Ishikawa (cell line): ENCODE measurements at regions not wholly inside any gene's neighbourhood (a gene's known extent, or its start where the extent isn't known, plus 50 kb on each side); places are given as distances from the start of the nearest gene placed in this dataset.

Source experiments
- CEBPB ChIP-seq: IDR thresholded peaks from 2 replicates; pipeline ENCODE4 v1.6.1; 2012
- CREB1 ChIP-seq: IDR thresholded peaks from 2 replicates; pipeline ENCODE4 v1.6.1; 2012; ENCODE audit warnings: low read depth
- EGR1 ChIP-seq: IDR thresholded peaks from 2 replicates; pipeline ENCODE4 v1.6.1; 2012
- EP300 ChIP-seq: IDR thresholded peaks from 2 replicates; pipeline ENCODE4 v1.6.1; 2012; ENCODE audit warnings: borderline replicate concordance
- FOXM1 ChIP-seq: IDR thresholded peaks from 2 replicates; pipeline ENCODE4 v1.6.1; 2012; ENCODE audit warnings: low read depth, borderline replicate concordance
- MAX ChIP-seq: IDR thresholded peaks from 2 replicates; pipeline ENCODE4 v1.6.1; 2012
- NFIC ChIP-seq: IDR thresholded peaks from 2 replicates; pipeline ENCODE4 v1.6.1; 2012
- RAD21 ChIP-seq: IDR thresholded peaks from 2 replicates; pipeline ENCODE4 v1.6.1; 2012; ENCODE audit warnings: low read depth
- REST ChIP-seq: IDR thresholded peaks from 2 replicates; pipeline ENCODE4 v1.6.1; 2012; ENCODE audit warnings: low read depth, mild to moderate bottlenecking
- TAF1 ChIP-seq: IDR thresholded peaks from 2 replicates; pipeline ENCODE4 v1.6.1; 2012; ENCODE audit warnings: low read depth, mild to moderate bottlenecking
- TCF12 ChIP-seq: IDR thresholded peaks from 2 replicates; pipeline ENCODE4 v1.6.1; 2012; ENCODE audit warnings: low read depth
- TEAD4 ChIP-seq: IDR thresholded peaks from 2 replicates; pipeline ENCODE4 v1.6.1; 2012
- USF1 ChIP-seq: IDR thresholded peaks from 2 replicates; pipeline ENCODE4 v1.6.1; 2012
- YY1 ChIP-seq: IDR thresholded peaks from 2 replicates; pipeline ENCODE4 v1.6.1; 2012; ENCODE audit warnings: low read depth
- ZBTB7A ChIP-seq: IDR thresholded peaks from 2 replicates; pipeline ENCODE4 v1.6.1; 2012; ENCODE audit warnings: low read depth

- TF ChIP-seq TCF12 (no peak), EP300 (no peak), TAF1 (no peak), TEAD4 (no peak), CEBPB (no peak), EGR1 (no peak), USF1 (no peak), MAX (no peak)
Measured at GRCh38 chr13:50417597-50417996, 402.4 kb downstream of the KCNRG start.

- no peak for TF ChIP-seq YY1
- no peak for TF ChIP-seq FOXM1
- TF ChIP-seq TAF1 = no peak
- TF ChIP-seq USF1 = no peak
- no peak for TF ChIP-seq ZBTB7A
- no peak for TF ChIP-seq EP300
- no peak for TF ChIP-seq CREB1
- TF ChIP-seq MAX = no peak
- no peak for TF ChIP-seq RAD21
- no peak for TF ChIP-seq EGR1
- TF ChIP-seq CEBPB = no peak
- no peak for TF ChIP-seq REST
- no peak for TF ChIP-seq TCF12
- TF ChIP-seq TEAD4 = no peak
- TF ChIP-seq NFIC = no peak
Measured at GRCh38 chr13:50419331-50419865, 404.2 kb downstream of the KCNRG start.

GRCh38 chr13:50419896-50420295, 404.7 kb downstream of the KCNRG start:
- TF ChIP-seq MAX = no peak
- no peak for TF ChIP-seq EGR1
- no peak for TF ChIP-seq RAD21
- no peak for TF ChIP-seq ZBTB7A
- TF ChIP-seq FOXM1 = no peak
- TF ChIP-seq TAF1 = no peak
- TF ChIP-seq USF1 = no peak
- no peak for TF ChIP-seq EP300
- no peak for TF ChIP-seq TCF12

GRCh38 chr13:50420718-50421472, 405.7 kb downstream of the KCNRG start:
- no peak for TF ChIP-seq FOXM1
- TF ChIP-seq YY1 = no peak
- no peak for TF ChIP-seq TCF12

GRCh38 chr13:50421473-50422130, 406.4 kb downstream of the KCNRG start:
- TF ChIP-seq CREB1 (no peak), YY1 (no peak), EP300 (no peak), TEAD4 (no peak), EGR1 (no peak), CEBPB (no peak), NFIC (no peak), MAX (no peak)
